OCI-LY7 (cell line): ENCODE measurements at regions not wholly inside any gene's neighbourhood (a gene's known extent, or its start where the extent isn't known, plus 50 kb on each side); places are given as distances from the start of the nearest gene placed in this dataset.

Experiments
- BruUV-seq: library from RNA; stranded (reverse); fragments of 400-500 nt; replicated peaks from 2 replicates; lab custom pipeline; 2021; lab: Mats Ljungman, UMichigan
- CTCF ChIA-PET: fragments of 300-600 bp; sonication (Branson Sonifier 250); formaldehyde crosslinking; loops from one replicate; lab custom pipeline; 2022; ENCODE audit warnings: antibody characterized with exemption; ENCODE audit not compliant: unreplicated experiment; lab: Charles Lee
- POLR2A ChIA-PET: fragments of 300-600 bp; sonication (Branson Sonifier 250); formaldehyde crosslinking; loops from one replicate; lab custom pipeline; 2022; ENCODE audit warnings: antibody characterized with exemption; lab: Charles Lee
- DNase-seq: peaks from one replicate; pipeline ENCODE4 v3.0.0-alpha.2; 2015; ENCODE audit warnings: low spot score
- H2AFZ ChIP-seq: fragments of 200-600 bp; sonication (generic), shearing (Covaris generic); 2 replicates; pipeline ENCODE4 v1.6.1; 2014; ENCODE audit warnings: mild to moderate bottlenecking, antibody characterized with exemption, low read length, moderate library complexity
- H3K27ac ChIP-seq: fragments of 200-600 bp; sonication (generic); 2 replicates; pipeline ENCODE4 v1.5.1; 2014; ENCODE audit warnings: mixed run types, low read depth, mild to moderate bottlenecking, moderate library complexity, low read length, inconsistent platforms; ENCODE audit not compliant: poor library complexity, severe bottlenecking
- H3K36me3 ChIP-seq: fragments of 200-600 bp; sonication (generic); 2 replicates; pipeline ENCODE4 v1.6.1; 2014; ENCODE audit warnings: mild to moderate bottlenecking, antibody characterized with exemption, low read length, moderate library complexity, mixed read lengths; ENCODE audit not compliant: insufficient read depth
- H3K4me1 ChIP-seq: fragments of 200-600 bp; sonication (generic); 2 replicates; pipeline ENCODE4 v1.5.1; 2014; ENCODE audit warnings: mild to moderate bottlenecking, low read length; ENCODE audit not compliant: insufficient read depth, poor library complexity, severe bottlenecking
- H3K4me2 ChIP-seq: fragments of 200-600 bp; sonication (generic); 2 replicates; pipeline ENCODE4 v1.6.1; 2014; ENCODE audit warnings: mild to moderate bottlenecking, low read length
- H3K4me3 ChIP-seq: fragments of 200-600 bp; sonication (generic); 2 replicates; pipeline ENCODE4 v1.5.1; 2014; ENCODE audit warnings: mild to moderate bottlenecking, low read depth, low read length; ENCODE audit not compliant: poor library complexity, severe bottlenecking
- H3K79me2 ChIP-seq: fragments of 200-600 bp; sonication (generic); 2 replicates; pipeline ENCODE4 v1.6.1; 2016; ENCODE audit warnings: low read depth, mild to moderate bottlenecking, low read length, moderate library complexity, mixed read lengths; ENCODE audit not compliant: insufficient read depth
- H3K9me2 ChIP-seq: fragments of 200-600 bp; sonication (generic); 2 replicates; pipeline ENCODE4 v1.6.1; 2016; ENCODE audit warnings: mild to moderate bottlenecking, low read length, mixed read lengths; ENCODE audit not compliant: insufficient read depth
- H3K9me3 ChIP-seq: fragments of 200-600 bp; sonication (generic); 2 replicates; pipeline ENCODE4 v1.6.1; 2014; ENCODE audit warnings: mild to moderate bottlenecking, mixed run types, low read length, mixed read lengths
- H4K20me1 ChIP-seq: fragments of 200-600 bp; sonication (generic); 2 replicates; pipeline ENCODE4 v1.6.1; 2014; ENCODE audit warnings: mild to moderate bottlenecking, antibody characterized with exemption, low read length, moderate library complexity, mixed read lengths; ENCODE audit not compliant: insufficient read depth
- CTCF ChIP-seq: fragments of 200-600 bp; sonication (generic); conservative IDR thresholded peaks from 2 replicates; pipeline ENCODE4 v1.5.1; 2014; ENCODE audit warnings: mild to moderate bottlenecking, antibody characterized with exemption, low read length, moderate library complexity, mixed read lengths
- EZH2phosphoT487 ChIP-seq: fragments of 200-600 bp; sonication (generic); IDR thresholded peaks from 2 replicates; pipeline ENCODE4 v1.6.1; 2018; ENCODE audit warnings: low read depth, borderline replicate concordance, mild to moderate bottlenecking, mixed run types, antibody characterized with exemption, low read length, moderate library complexity, mixed read lengths
- intact Hi-C: fragments of 100-400 bp; cut with micrococcal nuclease; formaldehyde crosslinking; loops from one replicate; pipeline ENCODE4 v1.10.0; 2022; ENCODE audit not compliant: unreplicated experiment

- H4K20me1 ChIP-seq: no peaks in the 10 kb centered on the region
- BruUV-seq: no TSS peak
- ChIA-PET CTCF (no interaction called here), POLR2A (interaction anchor here (1.1 kb wide), 1 partner anchor 9 kb away, joined by 3 read pairs; no protein-coding TSS in a partner anchor)
- no peak overlapping the region for H3K4me3 ChIP-seq
- no peak overlapping the region for H2AFZ ChIP-seq
- no peak overlapping the region for H3K27ac ChIP-seq
- intact Hi-C loops: loop anchor here (5.0 to 10.0 kb wide), 2 partner anchors 877 to 1244 kb away; no protein-coding TSS in a partner anchor
- H3K4me1 ChIP-seq: no peaks in the 10 kb centered on the region
- no peaks in the 10 kb centered on the region for H3K79me2 ChIP-seq
- H3K9me3 ChIP-seq: no peaks in the 10 kb centered on the region
- no peaks in the 10 kb centered on the region for H3K9me2 ChIP-seq
- H3K4me2 ChIP-seq: no peak overlapping the region
- no peak for DNase-seq
- TF ChIP-seq EZH2phosphoT487: no peak
- no peak for TF ChIP-seq CTCF
- H3K36me3 ChIP-seq: no peaks in the 10 kb centered on the region
Measured at GRCh38 chr2:163187995-163188655, 349.6 kb upstream of the KCNH7 start.

GRCh38 chr2:163187119-163187518 is 348.6 kb upstream of the KCNH7 start:
- Histone ChIP-seq H3K79me2 (no peaks in the 10 kb centered on the region), H3K27ac (no peak overlapping the region), H3K4me2 (no peak overlapping the region), H3K36me3 (no peaks in the 10 kb centered on the region), H3K9me2 (no peaks in the 10 kb centered on the region), H3K4me3 (no peak overlapping the region), H3K9me3 (no peaks in the 10 kb centered on the region), H3K4me1 (no peaks in the 10 kb centered on the region), H4K20me1 (no peaks in the 10 kb centered on the region; the same call in 1 of the 2 replicates), H2AFZ (no peak overlapping the region)
- BruUV-seq: no TSS peak
- no peak for DNase-seq
- intact Hi-C loops: loop anchor here (5.0 to 10.0 kb wide), 2 partner anchors 878 to 1245 kb away; no protein-coding TSS in a partner anchor
- POLR2A ChIA-PET: interaction anchor here (0.7 kb wide), 1 partner anchor 19 kb away, joined by 3 read pairs; no protein-coding TSS in a partner anchor
- CTCF ChIA-PET: no interaction called here
- TF ChIP-seq CTCF (no peak), EZH2phosphoT487 (no peak)

GRCh38 chr2:163185160-163185559 is 346.6 kb upstream of the KCNH7 start:
- Histone ChIP-seq H3K9me3 (no peaks in the 10 kb centered on the region), H3K9me2 (no peaks in the 10 kb centered on the region), H3K27ac (no peak overlapping the region), H3K4me2 (no peak overlapping the region), H3K79me2 (no peaks in the 10 kb centered on the region), H3K36me3 (no peaks in the 10 kb centered on the region), H4K20me1 (no peaks in the 10 kb centered on the region; the same call in 1 of the 2 replicates), H2AFZ (no peak overlapping the region), H3K4me1 (no peaks in the 10 kb centered on the region), H3K4me3 (no peak overlapping the region)
- POLR2A ChIA-PET: interaction anchor here (0.7 kb wide), 1 partner anchor 27 kb away, joined by 3 read pairs; no protein-coding TSS in a partner anchor
- intact Hi-C loops: loop anchor here (5.0 to 10.0 kb wide), 2 partner anchors 880 to 1247 kb away; no protein-coding TSS in a partner anchor
- no TSS peak for BruUV-seq
- TF ChIP-seq CTCF (no peak), EZH2phosphoT487 (no peak)
- DNase-seq: no peak
- CTCF ChIA-PET: no interaction called here
